NCI-H82 (cell line): ENCODE measurements at regions not wholly inside any gene's neighbourhood (a gene's known extent, or its start where the extent isn't known, plus 50 kb on each side); places are given as distances from the start of the nearest gene placed in this dataset.
"Not testable (repeated sequence)": the region's sequence is repeated elsewhere in the genome, so short reads cannot be mapped to it uniquely, and the experiment has no call there.

ENCODE experiments used
- DNase-seq: peaks from one replicate; lab custom pipeline; 2025; lab: John Stamatoyannopoulos, UW

- no peak for DNase-seq
Observed at GRCh38 chr2:130251535-130251872, 53.3 kb upstream of the TUBA3E start.

GRCh38 chr2:130248355-130248754 is 50.1 kb upstream of the TUBA3E start:
- DNase-seq, result not testable (repeated sequence)
